Central memory CD8-positive, alpha-beta T cell (primary cell): ENCODE measurements at regions not wholly inside any gene's neighbourhood (a gene's known extent, or its start where the extent isn't known, plus 50 kb on each side); places are given as distances from the start of the nearest gene placed in this dataset.
"Not testable (repeated sequence)": the region's sequence is repeated elsewhere in the genome, so short reads cannot be mapped to it uniquely, and the experiment has no call there.

Experiments
- ATAC-seq: fragments of 150-1000 bp; cut with Tn5 transposase; replicated peaks from 2 replicates; pipeline ENCODE4 v1.10.0; 2022; ENCODE audit warnings: mild to moderate bottlenecking, moderate FRiP score, moderate number of reproducible peaks; ENCODE audit not compliant: poor library complexity, severe bottlenecking; ENCODE audit errors: extremely low read depth
- DNase-seq, 2 donors: peaks; one replicate each; pipeline ENCODE4 v3.0.0; 2021; ENCODE audit warnings: low spot score in 2 of 2
- H3K27ac Mint-ChIP-seq: one replicate; pipeline ENCODE4 v1.8.0; 2022; ENCODE audit warnings: low read depth, mild to moderate bottlenecking, moderate library complexity, mixed read lengths
- H3K27me3 Mint-ChIP-seq: one replicate; pipeline ENCODE4 v1.8.0; 2022; ENCODE audit warnings: mixed read lengths
- H3K36me3 Mint-ChIP-seq: one replicate; pipeline ENCODE4 v1.8.0; 2022; ENCODE audit warnings: mild to moderate bottlenecking, moderate library complexity, mixed read lengths; ENCODE audit not compliant: insufficient read depth
- H3K4me1 Mint-ChIP-seq: one replicate; pipeline ENCODE4 v1.8.0; 2022; ENCODE audit warnings: mixed read lengths
- H3K4me3 Mint-ChIP-seq: one replicate; pipeline ENCODE4 v1.8.0; 2022; ENCODE audit warnings: mild to moderate bottlenecking, moderate library complexity, mixed read lengths
- H3K9me3 Mint-ChIP-seq: one replicate; pipeline ENCODE4 v1.8.0; 2022; ENCODE audit warnings: mixed read lengths

DNA sequence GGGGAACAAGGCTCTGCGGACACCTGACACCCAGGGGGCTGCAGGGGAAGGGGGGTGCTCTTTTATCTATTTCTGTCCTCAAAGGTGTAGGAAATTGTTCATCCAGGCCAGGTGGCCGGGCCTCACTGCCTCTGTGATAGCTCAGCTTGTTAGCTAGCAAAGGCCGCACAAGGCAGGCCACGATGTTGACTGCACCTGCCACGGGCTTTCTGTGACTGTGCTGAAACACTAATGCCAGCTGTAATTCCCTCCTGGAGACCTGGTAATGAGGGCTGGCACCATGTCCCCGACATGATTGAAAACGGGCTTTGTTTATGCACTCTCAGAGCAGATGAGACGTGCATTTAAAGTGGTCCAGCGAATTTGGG is 61.4 kb upstream of the APCDD1L start:
- Mint-ChIP-seq H3K4me3 (no peak overlapping the region), H3K9me3 (peaks cover 1% of the 10 kb centered on the region), H3K4me1 (no peaks in the 10 kb centered on the region), H3K36me3 (no peaks in the 10 kb centered on the region), H3K27ac (no peak overlapping the region), H3K27me3 (peaks cover 53% of the 10 kb centered on the region)
- no peak for ATAC-seq
- DNase-seq = no peak

DNA sequence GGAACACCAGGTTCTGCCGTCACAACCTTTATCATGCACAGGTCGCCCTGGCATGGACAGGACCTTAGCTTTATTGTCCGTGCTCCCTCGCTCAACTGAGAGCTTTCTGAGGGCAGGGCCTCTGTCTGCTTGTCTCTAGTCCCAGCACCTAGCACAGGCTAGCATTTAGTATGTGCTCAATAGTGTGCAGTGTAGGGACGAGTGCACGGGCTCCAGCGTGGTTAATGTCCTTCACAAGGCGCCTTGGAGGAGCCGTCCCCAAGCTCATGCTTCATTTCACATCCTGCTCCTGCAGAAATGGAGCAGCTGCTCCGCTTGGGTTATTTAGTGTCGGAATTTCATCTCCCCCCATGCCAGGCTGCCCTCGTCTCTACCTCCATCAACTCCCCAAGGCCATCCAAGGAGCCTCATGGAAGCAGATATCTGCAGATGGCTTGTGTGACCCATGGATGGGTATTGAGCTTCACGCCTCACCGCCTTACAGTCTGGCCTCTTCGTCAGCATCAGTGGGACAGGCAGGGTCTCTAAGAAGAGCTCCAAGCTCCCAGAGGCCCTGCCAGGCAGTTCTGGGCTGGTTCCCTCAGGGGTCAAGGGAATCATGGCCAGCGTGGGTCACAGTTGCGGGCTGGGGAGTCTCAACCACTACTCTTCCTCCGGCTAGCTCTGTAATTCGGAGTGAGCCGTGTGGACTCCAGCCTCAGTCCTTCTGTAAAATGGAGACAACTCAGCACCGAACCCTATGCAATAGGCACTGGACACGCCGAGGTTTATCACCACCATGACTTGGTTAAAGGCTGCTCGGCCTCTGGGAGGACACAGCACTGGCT is 60.8 kb upstream of the APCDD1L start:
- no peak overlapping the region for H3K27ac Mint-ChIP-seq
- no peaks in the 10 kb centered on the region for H3K4me1 Mint-ChIP-seq
- H3K4me3 Mint-ChIP-seq = no peak overlapping the region
- H3K36me3 Mint-ChIP-seq = no peaks in the 10 kb centered on the region
- ATAC-seq (no peak), DNase-seq (no peak)
- peaks cover 47% of the 10 kb centered on the region for H3K27me3 Mint-ChIP-seq
- H3K9me3 Mint-ChIP-seq = no peaks in the 10 kb centered on the region

DNA sequence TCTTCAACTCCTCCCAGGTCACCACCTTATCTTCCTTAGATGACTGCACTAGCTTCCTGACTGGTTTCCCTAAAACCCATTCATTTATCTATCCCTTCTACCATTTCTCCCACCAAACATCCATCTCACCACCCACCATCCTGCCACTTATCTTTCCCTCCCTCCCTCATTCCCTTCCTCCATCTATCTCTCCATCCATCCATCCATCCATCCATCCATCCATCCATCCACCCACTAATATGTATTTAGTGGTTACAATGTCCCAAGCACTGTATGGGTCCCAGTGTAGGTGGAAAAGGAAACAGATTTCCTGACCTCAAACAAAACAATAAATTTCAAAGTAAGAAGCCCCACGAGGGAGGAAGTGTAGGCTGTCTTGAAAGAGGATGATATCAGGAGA is 59.3 kb upstream of the APCDD1L start:
- Mint-ChIP-seq H3K27ac (no peak overlapping the region), H3K36me3 (no peaks in the 10 kb centered on the region), H3K4me1 (no peaks in the 10 kb centered on the region), H3K27me3 (peaks cover 50% of the 10 kb centered on the region), H3K9me3 (no peaks in the 10 kb centered on the region), H3K4me3 (no peak overlapping the region)
- ATAC-seq = no peak
- DNase-seq = no peak

GRCh38 chr20:58573986-58574385 is 58.8 kb upstream of the APCDD1L start:
- no peaks in the 10 kb centered on the region for H3K9me3 Mint-ChIP-seq
- H3K36me3 Mint-ChIP-seq = no peaks in the 10 kb centered on the region
- H3K4me1 Mint-ChIP-seq = no peaks in the 10 kb centered on the region
- ATAC-seq (no peak), DNase-seq (no peak)
- peaks cover 50% of the 10 kb centered on the region for H3K27me3 Mint-ChIP-seq
- no peak overlapping the region for H3K27ac Mint-ChIP-seq
- H3K4me3 Mint-ChIP-seq = no peak overlapping the region

GRCh38 chr20:58573257-58573656 is 58.1 kb upstream of the APCDD1L start:
- DNase-seq = no peak
- Mint-ChIP-seq H3K9me3 (no peaks in the 10 kb centered on the region), H3K36me3 (no peaks in the 10 kb centered on the region), H3K27ac (no peak overlapping the region), H3K27me3 (peaks cover 53% of the 10 kb centered on the region), H3K4me3 (no peak overlapping the region), H3K4me1 (no peaks in the 10 kb centered on the region)
- ATAC-seq = no peak

GRCh38 chr20:58572428-58572763 is 57.2 kb upstream of the APCDD1L start:
- not testable (repeated sequence) for DNase-seq, H3K4me1 Mint-ChIP-seq, ATAC-seq, H3K4me3 Mint-ChIP-seq, H3K27ac Mint-ChIP-seq, H3K36me3 Mint-ChIP-seq, H3K9me3 Mint-ChIP-seq
- H3K27me3 Mint-ChIP-seq = peaks cover 53% of the 10 kb centered on the region

DNA sequence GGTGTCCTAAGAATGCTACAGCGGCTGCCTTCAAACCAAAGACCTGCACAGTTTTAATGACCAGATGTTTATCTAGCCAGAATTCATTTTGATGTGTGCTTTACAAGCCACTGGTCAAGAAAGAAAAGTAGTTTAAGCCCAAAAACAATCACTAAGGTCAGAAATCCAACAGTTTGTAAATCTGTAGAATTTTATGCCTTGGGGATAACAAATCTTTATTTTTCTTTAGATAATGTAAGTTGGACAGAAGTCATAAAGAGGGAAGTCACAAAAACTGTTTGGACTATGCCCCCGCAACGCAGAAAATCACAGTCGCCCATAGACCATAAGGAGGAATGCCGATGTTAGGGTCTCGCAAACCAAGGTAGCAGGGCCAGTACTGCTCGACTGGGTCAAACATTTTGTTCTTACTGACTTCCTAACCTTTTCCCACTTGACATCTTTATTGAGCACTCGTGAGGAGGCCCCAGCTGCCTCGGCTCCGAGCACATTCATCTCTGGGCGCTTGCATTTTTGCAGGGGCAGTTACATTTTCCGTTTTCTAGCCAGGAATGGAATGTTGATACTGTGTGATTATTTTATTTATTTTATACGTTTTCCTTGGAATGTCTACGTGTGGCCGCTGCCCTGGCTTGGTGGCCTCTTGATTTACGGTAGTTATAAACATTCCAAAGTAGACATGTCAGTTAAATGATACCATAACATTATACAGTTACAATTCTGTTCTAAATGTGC is 56.7 kb upstream of the APCDD1L start:
- H3K27ac Mint-ChIP-seq = no peak overlapping the region
- H3K4me1 Mint-ChIP-seq = no peaks in the 10 kb centered on the region
- peaks cover 53% of the 10 kb centered on the region for H3K27me3 Mint-ChIP-seq
- DNase-seq (no peak), ATAC-seq (no peak)
- no peaks in the 10 kb centered on the region for H3K36me3 Mint-ChIP-seq
- no peak overlapping the region for H3K4me3 Mint-ChIP-seq
- H3K9me3 Mint-ChIP-seq = no peaks in the 10 kb centered on the region

DNA sequence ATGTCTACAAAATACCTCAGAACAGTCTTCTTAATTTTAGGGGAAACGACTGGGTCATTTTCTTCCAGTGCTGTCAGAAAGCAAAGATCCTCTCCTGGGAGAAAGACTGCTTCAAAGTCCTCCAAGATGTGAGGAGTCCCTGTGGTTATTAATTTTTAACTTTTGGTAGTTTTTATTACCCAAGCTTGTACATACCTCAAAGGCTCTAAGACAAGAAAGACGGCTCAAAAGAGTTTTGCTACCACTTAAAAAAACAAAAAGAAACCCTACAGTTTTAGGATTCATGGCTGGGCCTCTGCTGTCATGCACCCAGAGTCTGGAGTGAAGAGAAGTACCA is 56.1 kb upstream of the APCDD1L start:
- Mint-ChIP-seq H3K27ac (no peak overlapping the region), H3K9me3 (no peaks in the 10 kb centered on the region), H3K4me3 (no peak overlapping the region), H3K4me1 (no peaks in the 10 kb centered on the region), H3K27me3 (peaks cover 53% of the 10 kb centered on the region), H3K36me3 (no peaks in the 10 kb centered on the region)
- DNase-seq (no peak), ATAC-seq (no peak)

GRCh38 chr20:58570204-58570859 is 55.1 kb upstream of the APCDD1L start:
- ATAC-seq (no peak), DNase-seq (no peak)
- H3K9me3 Mint-ChIP-seq = no peaks in the 10 kb centered on the region
- peaks cover 50% of the 10 kb centered on the region for H3K27me3 Mint-ChIP-seq
- no peaks in the 10 kb centered on the region for H3K36me3 Mint-ChIP-seq
- H3K4me1 Mint-ChIP-seq = no peaks in the 10 kb centered on the region
- H3K4me3 Mint-ChIP-seq = no peak overlapping the region
- no peak overlapping the region for H3K27ac Mint-ChIP-seq

DNA sequence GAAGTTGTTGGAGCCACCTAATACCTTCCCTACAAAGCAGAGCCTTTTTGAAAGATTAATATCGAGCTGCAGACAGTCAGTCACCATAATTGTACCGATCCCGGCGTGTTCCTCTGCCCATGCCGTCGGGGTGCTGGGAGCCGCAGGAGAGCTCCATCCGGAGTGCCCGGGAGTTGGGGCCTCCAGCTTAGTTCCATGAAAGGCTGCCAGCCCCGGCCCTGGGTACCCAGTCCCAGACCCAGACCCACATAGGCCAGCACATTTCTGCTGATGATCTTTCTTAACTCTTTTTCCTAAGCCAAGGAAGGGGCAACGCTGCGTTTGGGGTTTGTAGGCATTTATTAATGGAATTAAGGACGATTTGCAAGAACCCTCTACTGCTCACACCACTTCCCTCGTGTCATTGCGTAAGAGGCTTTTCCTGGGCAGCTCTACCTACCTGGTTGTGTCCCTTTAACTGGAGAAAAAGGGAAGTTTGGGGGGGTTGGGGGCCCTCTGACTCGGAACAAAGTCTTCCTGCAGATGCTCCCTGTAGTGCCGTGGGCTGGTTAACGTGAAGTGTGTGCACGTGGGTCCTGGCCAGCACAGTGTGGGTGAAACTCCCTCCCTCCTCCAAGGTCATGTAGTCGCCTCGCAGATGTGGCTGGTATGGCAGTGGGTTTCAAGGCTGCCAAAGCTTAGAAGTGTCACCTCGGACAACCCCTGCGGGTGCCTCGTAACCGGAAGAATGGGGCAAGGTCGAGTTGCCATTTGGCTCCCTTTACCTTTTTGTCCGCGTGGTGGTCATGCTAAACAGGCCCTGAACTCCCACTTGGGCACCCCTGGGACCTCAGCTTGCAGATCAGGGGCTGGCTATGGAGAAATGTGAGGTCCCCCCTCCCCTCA is 54.3 kb upstream of the APCDD1L start:
- no peaks in the 10 kb centered on the region for H3K36me3 Mint-ChIP-seq
- H3K4me3 Mint-ChIP-seq = no peak overlapping the region
- H3K27me3 Mint-ChIP-seq = peaks cover 42% of the 10 kb centered on the region
- ATAC-seq (no peak), DNase-seq (no peak)
- H3K27ac Mint-ChIP-seq = no peak overlapping the region
- no peaks in the 10 kb centered on the region for H3K4me1 Mint-ChIP-seq
- no peaks in the 10 kb centered on the region for H3K9me3 Mint-ChIP-seq

DNA sequence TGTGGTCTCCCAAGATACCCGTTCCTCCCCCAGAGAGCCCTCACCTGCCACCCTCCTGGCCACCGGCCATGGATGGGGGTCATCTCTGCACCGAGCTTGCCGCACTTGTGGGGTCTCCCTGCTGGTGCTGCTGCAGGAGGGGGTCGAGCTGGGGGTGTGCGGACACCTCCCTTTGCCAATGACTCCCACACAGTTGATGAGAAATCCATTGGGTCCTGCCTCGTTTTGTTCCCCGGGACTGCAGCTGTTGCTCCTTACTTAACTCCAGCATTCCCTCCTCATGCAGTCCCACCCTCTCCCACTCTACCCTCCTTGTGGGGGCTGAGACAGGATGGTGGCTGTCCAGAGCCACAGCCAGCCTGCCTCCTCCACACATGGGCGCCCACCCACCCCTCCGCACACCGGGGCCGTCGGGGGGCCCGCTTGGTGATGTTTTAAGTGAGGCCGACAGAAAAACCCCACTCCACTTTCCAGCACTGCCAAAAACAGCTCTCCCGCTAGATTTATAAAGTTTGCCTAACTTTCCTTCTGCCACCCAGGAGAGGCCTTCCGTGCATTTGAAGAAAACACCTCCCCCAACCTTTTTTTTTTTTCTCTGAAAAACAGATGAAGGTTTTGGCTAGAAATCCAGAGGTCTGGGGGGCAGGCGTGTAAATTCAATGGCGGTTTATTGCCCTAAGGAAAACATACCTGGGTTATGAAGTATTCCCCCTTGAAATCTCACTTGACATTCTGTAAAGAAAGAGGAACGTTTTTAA is 53.5 kb upstream of the APCDD1L start:
- no peaks in the 10 kb centered on the region for H3K9me3 Mint-ChIP-seq
- no peak for DNase-seq
- no peaks in the 10 kb centered on the region for H3K36me3 Mint-ChIP-seq
- H3K27ac Mint-ChIP-seq = no peak overlapping the region
- peaks cover 41% of the 10 kb centered on the region for H3K27me3 Mint-ChIP-seq
- no peak overlapping the region for H3K4me3 Mint-ChIP-seq
- ATAC-seq = no peak
- no peaks in the 10 kb centered on the region for H3K4me1 Mint-ChIP-seq

DNA sequence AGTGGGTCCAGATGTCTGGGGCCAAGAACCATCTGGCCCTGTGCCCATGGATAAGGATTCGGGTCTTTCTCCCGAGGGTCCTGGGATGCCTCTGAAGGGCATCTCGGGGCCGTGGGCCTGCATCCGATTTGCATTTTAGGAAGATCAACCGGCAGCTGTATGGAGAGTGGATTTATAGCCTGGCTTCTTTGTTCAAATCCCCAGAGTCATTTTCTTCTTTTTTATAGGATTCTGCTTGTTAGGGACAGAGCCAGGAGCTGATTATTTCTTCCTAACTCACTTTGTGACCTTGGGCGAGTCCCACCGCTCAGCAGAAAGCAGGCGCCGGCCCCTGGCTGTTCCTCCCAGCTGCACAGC is 52.9 kb upstream of the APCDD1L start:
- H3K36me3 Mint-ChIP-seq = no peaks in the 10 kb centered on the region
- H3K4me3 Mint-ChIP-seq = no peak overlapping the region
- DNase-seq (no peak), ATAC-seq (no peak)
- no peaks in the 10 kb centered on the region for H3K9me3 Mint-ChIP-seq
- no peaks in the 10 kb centered on the region for H3K4me1 Mint-ChIP-seq
- H3K27me3 Mint-ChIP-seq = peaks cover 41% of the 10 kb centered on the region
- H3K27ac Mint-ChIP-seq = no peak overlapping the region
